ENCODE measurements at regions not wholly inside any gene's neighbourhood (a gene's known extent, or its start where the extent isn't known, plus 50 kb on each side); places are given as distances from the start of the nearest gene placed in this dataset.
A peak's percentile ranks its signal among the peaks of the same experiment; 100 is the strongest.

GRCh38 chr14:46018846-46019420 is 632.6 kb downstream of the RPL10L start:
- ATAC-seq (ENCODE audit: low read depth) = peak; percentile 69; the same call in 2 of the 3 replicates
- no peaks in the 10 kb centered on the region for H3K27me3 ChIP-seq (ENCODE audit: insufficient read depth, poor library complexity, severe bottlenecking)
- H3K4me1 ChIP-seq (ENCODE audit: insufficient read depth, poor library complexity, severe bottlenecking) = peaks cover 15% of the 10 kb centered on the region
- no peak overlapping the region for H3K4me3 ChIP-seq (ENCODE audit: severe bottlenecking)
- no peak for TF ChIP-seq CTCF (IDR thresholded peaks at IDR 0.05; ENCODE audit: poor library complexity, severe bottlenecking)
- no peak overlapping the region for H3K27ac ChIP-seq (ENCODE audit: poor library complexity, severe bottlenecking)
- no peak for DNase-seq (ENCODE audit: low spot score)
- H3K9me3 ChIP-seq (ENCODE audit: severe bottlenecking) = no peaks in the 10 kb centered on the region
- H3K36me3 ChIP-seq (ENCODE audit: low read depth) = no peaks in the 10 kb centered on the region

DNA sequence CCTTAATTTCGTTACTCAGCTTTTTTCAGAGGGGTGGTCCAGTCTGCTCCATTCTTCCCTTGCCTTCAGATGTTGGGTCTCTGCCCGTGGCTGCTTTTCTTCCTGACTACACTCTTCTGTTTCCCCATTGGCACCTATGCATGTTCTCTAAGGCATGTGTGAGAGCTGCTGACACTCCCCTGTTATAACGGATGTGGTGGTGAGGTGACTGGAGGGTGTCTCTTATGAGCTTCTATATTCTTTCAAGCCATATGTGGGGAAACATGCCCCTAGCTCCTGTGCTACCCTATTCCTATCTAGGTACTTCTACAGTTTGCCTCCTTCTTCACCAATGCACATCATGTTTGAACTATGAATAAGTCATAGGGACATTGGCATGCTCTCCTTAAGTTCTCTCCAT is 643.2 kb downstream of the RPL10L start:
- H3K36me3 ChIP-seq (ENCODE audit: low read depth) = no peaks in the 10 kb centered on the region
- ATAC-seq (ENCODE audit: low read depth) (no peak), DNase-seq (ENCODE audit: low spot score) (no peak)
- TF ChIP-seq CTCF (IDR thresholded peaks at IDR 0.05; ENCODE audit: poor library complexity, severe bottlenecking) = no peak
- peaks cover 20% of the 10 kb centered on the region for H3K27me3 ChIP-seq (ENCODE audit: insufficient read depth, poor library complexity, severe bottlenecking)
- H3K4me1 ChIP-seq (ENCODE audit: insufficient read depth, poor library complexity, severe bottlenecking) = no peaks in the 10 kb centered on the region
- no peaks in the 10 kb centered on the region for H3K9me3 ChIP-seq (ENCODE audit: severe bottlenecking)
- H3K4me3 ChIP-seq (ENCODE audit: severe bottlenecking) = no peak overlapping the region
- no peak overlapping the region for H3K27ac ChIP-seq (ENCODE audit: poor library complexity, severe bottlenecking)

DNA sequence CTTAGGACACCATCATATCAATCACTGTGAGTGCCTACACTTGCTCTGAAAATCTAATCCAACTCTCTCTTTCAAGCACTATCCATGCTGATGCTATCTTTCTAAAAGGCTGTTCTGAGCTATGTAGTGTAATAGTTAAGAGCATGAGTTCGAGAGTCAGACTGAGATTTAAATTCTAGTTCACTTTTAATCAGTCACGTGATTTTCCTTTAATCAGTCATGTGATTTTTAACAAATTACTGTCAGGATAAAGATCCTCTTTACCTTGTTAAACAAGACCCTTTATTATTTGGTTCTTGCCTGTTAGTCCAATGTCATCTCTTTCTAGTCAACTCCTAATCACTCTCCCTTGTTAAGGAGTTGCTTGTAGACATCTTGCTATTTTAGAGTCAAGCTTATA is 653.0 kb downstream of the RPL10L start:
- Histone ChIP-seq H3K27ac (ENCODE audit: poor library complexity, severe bottlenecking) (no peak overlapping the region), H3K27me3 (ENCODE audit: insufficient read depth, poor library complexity, severe bottlenecking) (peaks cover 11% of the 10 kb centered on the region)
- DNase-seq (ENCODE audit: low spot score) = no peak

DNA sequence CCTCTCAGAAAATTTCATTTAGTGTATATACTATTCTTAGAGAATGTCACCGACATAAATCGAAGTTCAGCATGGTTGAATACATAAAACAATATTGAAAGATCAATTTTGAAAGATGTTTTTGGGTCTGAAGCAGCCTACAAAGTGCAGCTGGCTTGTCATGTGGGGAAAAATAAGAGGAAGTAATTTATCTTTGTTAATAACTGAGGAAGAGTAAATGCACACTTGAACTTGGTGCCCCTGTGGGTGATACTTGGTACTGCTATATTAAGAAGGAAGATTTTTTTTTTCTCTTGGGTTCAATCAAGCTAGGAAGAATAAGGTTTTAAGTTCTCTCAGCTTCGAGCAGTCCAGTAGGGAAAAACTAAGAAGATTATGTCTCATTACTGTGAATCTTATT is 661.3 kb downstream of the RPL10L start:
- H3K4me3 ChIP-seq (ENCODE audit: severe bottlenecking) = no peak overlapping the region
- peak; percentile 44 for TF ChIP-seq CTCF (IDR thresholded peaks at IDR 0.05; ENCODE audit: poor library complexity, severe bottlenecking)
- no peak overlapping the region for H3K27ac ChIP-seq (ENCODE audit: poor library complexity, severe bottlenecking)
- H3K9me3 ChIP-seq (ENCODE audit: severe bottlenecking) = peaks cover 2% of the 10 kb centered on the region
- ATAC-seq (ENCODE audit: low read depth) = no peak
- DNase-seq (ENCODE audit: low spot score) = no peak
- H3K27me3 ChIP-seq (ENCODE audit: insufficient read depth, poor library complexity, severe bottlenecking) = no peaks in the 10 kb centered on the region
- H3K36me3 ChIP-seq (ENCODE audit: low read depth) = no peaks in the 10 kb centered on the region
- no peaks in the 10 kb centered on the region for H3K4me1 ChIP-seq (ENCODE audit: insufficient read depth, poor library complexity, severe bottlenecking)

More for the DNA sequence above, 653.0 kb downstream of the RPL10L start:
- ATAC-seq (ENCODE audit: low read depth) = no peak
- H3K4me1 ChIP-seq (ENCODE audit: insufficient read depth, poor library complexity, severe bottlenecking) = no peaks in the 10 kb centered on the region
- no peaks in the 10 kb centered on the region for H3K9me3 ChIP-seq (ENCODE audit: severe bottlenecking)
- H3K4me3 ChIP-seq (ENCODE audit: severe bottlenecking) = no peak overlapping the region
- no peaks in the 10 kb centered on the region for H3K36me3 ChIP-seq (ENCODE audit: low read depth)
- no peak for TF ChIP-seq CTCF (IDR thresholded peaks at IDR 0.05; ENCODE audit: poor library complexity, severe bottlenecking)

DNA sequence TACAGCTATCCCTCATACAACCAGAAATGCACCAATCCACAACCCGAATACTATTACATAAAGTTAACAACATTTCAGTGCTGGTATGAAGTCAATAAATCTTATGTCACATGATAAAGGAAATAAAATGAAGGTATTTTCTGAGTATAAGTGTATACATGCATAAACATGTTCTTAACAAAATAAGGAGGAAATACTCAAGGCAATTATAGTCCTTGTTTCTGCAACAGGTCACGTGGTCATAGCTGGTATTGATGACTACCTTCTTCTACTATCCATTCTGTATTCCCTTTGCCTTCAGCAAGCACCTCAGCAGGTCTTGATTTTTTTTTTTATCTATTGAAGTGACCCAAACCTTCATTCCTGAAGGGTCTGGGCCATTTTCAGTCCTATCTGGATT is 675.6 kb downstream of the RPL10L start:
- H3K27me3 ChIP-seq (ENCODE audit: insufficient read depth, poor library complexity, severe bottlenecking) = no peaks in the 10 kb centered on the region

More for the DNA sequence above, 675.6 kb downstream of the RPL10L start:
- no peaks in the 10 kb centered on the region for H3K36me3 ChIP-seq (ENCODE audit: low read depth)
- no peak for TF ChIP-seq CTCF (IDR thresholded peaks at IDR 0.05; ENCODE audit: poor library complexity, severe bottlenecking)
- no peak for ATAC-seq (ENCODE audit: low read depth)
- no peak overlapping the region for H3K4me3 ChIP-seq (ENCODE audit: severe bottlenecking)
- H3K9me3 ChIP-seq (ENCODE audit: severe bottlenecking) = no peaks in the 10 kb centered on the region
- no peak overlapping the region for H3K27ac ChIP-seq (ENCODE audit: poor library complexity, severe bottlenecking)
- no peak for DNase-seq (ENCODE audit: low spot score)
- H3K4me1 ChIP-seq (ENCODE audit: insufficient read depth, poor library complexity, severe bottlenecking) = no peaks in the 10 kb centered on the region
